Brain microvascular endothelial cell (primary cell): ENCODE measurements at regions not wholly inside any gene's neighbourhood (a gene's known extent, or its start where the extent isn't known, plus 50 kb on each side); places are given as distances from the start of the nearest gene placed in this dataset.
A peak's percentile ranks its signal among the peaks of the same experiment; 100 is the strongest.

ENCODE experiments used
- DNase-seq: peaks from one replicate; pipeline ENCODE4 v3.0.0-alpha.2; 2020
- H3K27ac ChIP-seq: fragments of 250-450 bp; sonication (Bioruptor Pico); 2 replicates; pipeline ENCODE4 v1.5.1; 2020; ENCODE audit warnings: mild to moderate bottlenecking, moderate library complexity
- H3K27me3 ChIP-seq: fragments of 250-450 bp; sonication (Bioruptor Pico); replicated peaks from 2 replicates; pipeline ENCODE4 v1.5.1; 2020; ENCODE audit warnings: mild to moderate bottlenecking
- H3K36me3 ChIP-seq: fragments of 250-450 bp; sonication (Bioruptor Pico); replicated peaks from 2 replicates; pipeline ENCODE4 v1.5.1; 2020; ENCODE audit warnings: mild to moderate bottlenecking
- H3K4me3 ChIP-seq: 2 replicates; pipeline ENCODE4 v1.5.1; 2011; ENCODE audit warnings: low read depth, mild to moderate bottlenecking, control low read depth, low read length, moderate library complexity
- in situ Hi-C: cut with HindIII; loops from 2 replicates; pipeline ENCODE4 v1.10.0; 2017; ENCODE audit warnings: low sequenced_read_pairs, low pct_ligation_motif_present
- TF ChIP-seq, protein P1 (sequence below): IDR thresholded peaks from 2 replicates; pipeline ENCODE4 v1.5.1; 2011; ENCODE audit warnings: low read depth, mild to moderate bottlenecking, moderate library complexity, low read length, control low read depth, inconsistent platforms; ENCODE audit errors: missing control alignments

DNA sequence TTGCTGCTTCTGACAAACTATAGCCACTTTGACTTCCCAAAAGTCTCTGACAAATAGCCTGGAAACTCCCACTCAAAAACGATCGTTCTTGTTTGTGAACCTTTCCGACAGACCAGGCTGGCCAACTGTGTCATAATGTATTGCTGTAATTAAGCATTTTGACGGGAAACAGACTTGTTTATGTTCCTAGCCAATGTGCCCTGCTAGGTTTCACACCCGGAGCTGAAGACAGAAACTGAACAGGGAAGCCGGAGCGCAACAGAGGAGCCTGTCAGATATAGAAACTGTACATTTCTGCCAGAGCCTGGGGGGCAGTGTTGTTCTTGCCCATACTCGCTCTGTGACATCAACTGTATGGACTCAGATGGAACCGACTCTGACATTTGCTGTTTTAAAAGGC lies 55.3 kb upstream of the C7orf33 start:
- in situ Hi-C loops = no loop called here
- Histone ChIP-seq H3K27me3 (no peaks in the 10 kb centered on the region), H3K36me3 (no peaks in the 10 kb centered on the region), H3K4me3 (no peak overlapping the region), H3K27ac (no peak overlapping the region)
- TF ChIP-seq, protein P1, sequence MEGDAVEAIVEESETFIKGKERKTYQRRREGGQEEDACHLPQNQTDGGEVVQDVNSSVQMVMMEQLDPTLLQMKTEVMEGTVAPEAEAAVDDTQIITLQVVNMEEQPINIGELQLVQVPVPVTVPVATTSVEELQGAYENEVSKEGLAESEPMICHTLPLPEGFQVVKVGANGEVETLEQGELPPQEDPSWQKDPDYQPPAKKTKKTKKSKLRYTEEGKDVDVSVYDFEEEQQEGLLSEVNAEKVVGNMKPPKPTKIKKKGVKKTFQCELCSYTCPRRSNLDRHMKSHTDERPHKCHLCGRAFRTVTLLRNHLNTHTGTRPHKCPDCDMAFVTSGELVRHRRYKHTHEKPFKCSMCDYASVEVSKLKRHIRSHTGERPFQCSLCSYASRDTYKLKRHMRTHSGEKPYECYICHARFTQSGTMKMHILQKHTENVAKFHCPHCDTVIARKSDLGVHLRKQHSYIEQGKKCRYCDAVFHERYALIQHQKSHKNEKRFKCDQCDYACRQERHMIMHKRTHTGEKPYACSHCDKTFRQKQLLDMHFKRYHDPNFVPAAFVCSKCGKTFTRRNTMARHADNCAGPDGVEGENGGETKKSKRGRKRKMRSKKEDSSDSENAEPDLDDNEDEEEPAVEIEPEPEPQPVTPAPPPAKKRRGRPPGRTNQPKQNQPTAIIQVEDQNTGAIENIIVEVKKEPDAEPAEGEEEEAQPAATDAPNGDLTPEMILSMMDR = no peak
- no peak for DNase-seq

DNA sequence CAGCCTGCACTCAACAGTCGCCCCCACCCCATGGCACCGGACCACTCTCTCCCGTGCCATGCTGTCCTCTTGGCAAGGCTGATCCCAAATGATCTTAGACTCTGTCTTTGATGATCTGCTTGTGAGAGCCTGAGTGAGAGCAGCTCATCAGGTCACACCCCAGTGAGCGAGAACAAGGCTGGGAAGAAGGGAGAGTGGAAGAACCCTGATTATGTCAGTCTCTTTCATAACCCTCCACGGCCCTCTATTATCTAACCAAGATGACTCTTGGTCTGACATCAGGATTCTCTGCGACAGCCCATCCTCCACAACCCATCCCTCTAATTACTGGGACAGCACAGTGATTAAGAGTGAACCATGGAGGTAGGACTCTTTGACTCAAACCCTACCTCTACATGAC lies 53.1 kb upstream of the C7orf33 start:
- TF ChIP-seq, protein P1 = no peak
- H3K27ac ChIP-seq = no peak overlapping the region
- no peak for DNase-seq
- no peak overlapping the region for H3K4me3 ChIP-seq
- in situ Hi-C loops = no loop called here
- no peaks in the 10 kb centered on the region for H3K36me3 ChIP-seq
- H3K27me3 ChIP-seq = no peaks in the 10 kb centered on the region

DNA sequence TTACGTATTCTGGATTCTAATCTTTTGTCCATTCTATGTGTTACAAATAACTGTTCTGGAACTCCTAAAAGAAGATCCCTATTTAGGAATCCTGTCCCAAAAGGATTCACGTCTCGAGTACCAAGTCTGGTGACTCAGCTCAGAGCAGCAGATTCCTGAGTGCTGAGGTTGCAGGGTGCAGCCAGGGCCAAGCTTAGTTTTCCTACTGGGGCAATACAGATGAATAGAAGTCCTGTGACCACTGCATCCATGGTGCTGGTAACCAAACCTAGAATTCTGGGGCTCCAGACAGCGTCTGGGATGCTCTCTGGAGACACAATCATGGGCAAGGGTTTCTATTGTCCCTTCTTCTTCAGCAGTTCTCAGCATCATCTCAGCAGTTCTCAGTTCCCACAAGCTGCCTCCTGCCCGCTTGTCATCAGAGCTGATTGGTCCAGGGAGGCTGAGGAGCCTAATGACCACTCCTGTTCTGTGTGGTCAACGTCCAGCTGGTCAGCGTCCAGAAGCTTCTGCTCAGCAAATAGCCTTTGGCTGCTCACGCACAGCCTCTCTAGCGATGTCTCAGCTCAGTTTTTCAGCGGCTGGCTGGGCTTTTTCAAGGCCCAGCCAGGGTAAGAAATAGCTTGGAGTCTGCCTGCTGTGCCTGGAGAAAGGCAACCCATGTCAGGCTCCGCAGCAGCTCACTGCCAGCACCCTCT lies 50.4 kb upstream of the C7orf33 start:
- H3K27me3 ChIP-seq = no peaks in the 10 kb centered on the region
- no peak overlapping the region for H3K4me3 ChIP-seq
- peak; percentile 79 for DNase-seq
- in situ Hi-C loops = no loop called here
- no peak overlapping the region for H3K27ac ChIP-seq
- TF ChIP-seq, protein P1 = no peak
- no peaks in the 10 kb centered on the region for H3K36me3 ChIP-seq
